ENCODE measurements at regions not wholly inside any gene's neighbourhood (a gene's known extent, or its start where the extent isn't known, plus 50 kb on each side); places are given as distances from the start of the nearest gene placed in this dataset.

DNA sequence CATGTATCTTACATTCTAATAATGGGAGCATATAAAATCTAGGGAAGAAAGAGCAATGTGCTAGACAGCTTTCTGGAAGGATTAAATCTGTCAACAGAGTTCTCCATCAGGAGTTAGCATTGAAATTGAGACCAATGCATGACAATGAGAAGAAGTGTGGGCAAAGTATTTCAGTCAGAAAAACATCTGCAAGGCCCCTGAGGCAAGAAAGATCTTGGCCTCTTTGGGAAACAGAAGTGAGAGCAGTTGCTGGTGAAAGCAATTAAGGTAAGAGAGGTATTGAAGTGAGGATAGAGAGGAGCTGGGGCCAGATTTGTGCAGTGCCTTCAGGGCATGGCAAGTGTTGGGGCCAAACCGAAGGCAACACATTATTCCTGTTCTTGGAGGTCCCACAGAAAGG, 999.1 kb downstream of the STPG2 start:
- no peak for TF ChIP-seq ESRRG (CRISPR knock-in tag; IDR thresholded peaks at IDR 0.05)
- no peak for TF ChIP-seq ZFP3 (CRISPR knock-in tag; IDR thresholded peaks at IDR 0.05)
- TF ChIP-seq RARB (CRISPR knock-in tag; IDR thresholded peaks at IDR 0.05), result no peak
- no peak for TF ChIP-seq ISL1 (CRISPR knock-in tag; IDR thresholded peaks at IDR 0.05)
- TF ChIP-seq, protein P1, sequence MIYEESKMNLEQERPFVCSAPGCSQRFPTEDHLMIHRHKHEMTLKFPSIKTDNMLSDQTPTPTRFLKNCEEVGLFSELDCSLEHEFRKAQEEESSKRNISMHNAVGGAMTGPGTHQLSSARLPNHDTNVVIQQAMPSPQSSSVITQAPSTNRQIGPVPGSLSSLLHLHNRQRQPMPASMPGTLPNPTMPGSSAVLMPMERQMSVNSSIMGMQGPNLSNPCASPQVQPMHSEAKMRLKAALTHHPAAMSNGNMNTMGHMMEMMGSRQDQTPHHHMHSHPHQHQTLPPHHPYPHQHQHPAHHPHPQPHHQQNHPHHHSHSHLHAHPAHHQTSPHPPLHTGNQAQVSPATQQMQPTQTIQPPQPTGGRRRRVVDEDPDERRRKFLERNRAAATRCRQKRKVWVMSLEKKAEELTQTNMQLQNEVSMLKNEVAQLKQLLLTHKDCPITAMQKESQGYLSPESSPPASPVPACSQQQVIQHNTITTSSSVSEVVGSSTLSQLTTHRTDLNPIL (CRISPR knock-in tag; IDR thresholded peaks at IDR 0.05; ENCODE audit: low read depth), result no peak
- TF ChIP-seq OSR1 (CRISPR knock-in tag; IDR thresholded peaks at IDR 0.05), result no peak
- TF ChIP-seq GLIS3 (CRISPR knock-in tag; IDR thresholded peaks at IDR 0.05), result no peak
- TF ChIP-seq ZNF8 (CRISPR knock-in tag; IDR thresholded peaks at IDR 0.05), result no peak
- TF ChIP-seq, protein P2, sequence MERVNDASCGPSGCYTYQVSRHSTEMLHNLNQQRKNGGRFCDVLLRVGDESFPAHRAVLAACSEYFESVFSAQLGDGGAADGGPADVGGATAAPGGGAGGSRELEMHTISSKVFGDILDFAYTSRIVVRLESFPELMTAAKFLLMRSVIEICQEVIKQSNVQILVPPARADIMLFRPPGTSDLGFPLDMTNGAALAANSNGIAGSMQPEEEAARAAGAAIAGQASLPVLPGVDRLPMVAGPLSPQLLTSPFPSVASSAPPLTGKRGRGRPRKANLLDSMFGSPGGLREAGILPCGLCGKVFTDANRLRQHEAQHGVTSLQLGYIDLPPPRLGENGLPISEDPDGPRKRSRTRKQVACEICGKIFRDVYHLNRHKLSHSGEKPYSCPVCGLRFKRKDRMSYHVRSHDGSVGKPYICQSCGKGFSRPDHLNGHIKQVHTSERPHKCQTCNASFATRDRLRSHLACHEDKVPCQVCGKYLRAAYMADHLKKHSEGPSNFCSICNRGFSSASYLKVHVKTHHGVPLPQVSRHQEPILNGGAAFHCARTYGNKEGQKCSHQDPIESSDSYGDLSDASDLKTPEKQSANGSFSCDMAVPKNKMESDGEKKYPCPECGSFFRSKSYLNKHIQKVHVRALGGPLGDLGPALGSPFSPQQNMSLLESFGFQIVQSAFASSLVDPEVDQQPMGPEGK (CRISPR knock-in tag; IDR thresholded peaks at IDR 0.05; ENCODE audit: borderline replicate concordance), result no peak
- no peak for TF ChIP-seq ZFP30 (CRISPR knock-in tag; IDR thresholded peaks at IDR 0.05)
